ENCODE measurements at regions not wholly inside any gene's neighbourhood (a gene's known extent, or its start where the extent isn't known, plus 50 kb on each side); places are given as distances from the start of the nearest gene placed in this dataset.

DNA sequence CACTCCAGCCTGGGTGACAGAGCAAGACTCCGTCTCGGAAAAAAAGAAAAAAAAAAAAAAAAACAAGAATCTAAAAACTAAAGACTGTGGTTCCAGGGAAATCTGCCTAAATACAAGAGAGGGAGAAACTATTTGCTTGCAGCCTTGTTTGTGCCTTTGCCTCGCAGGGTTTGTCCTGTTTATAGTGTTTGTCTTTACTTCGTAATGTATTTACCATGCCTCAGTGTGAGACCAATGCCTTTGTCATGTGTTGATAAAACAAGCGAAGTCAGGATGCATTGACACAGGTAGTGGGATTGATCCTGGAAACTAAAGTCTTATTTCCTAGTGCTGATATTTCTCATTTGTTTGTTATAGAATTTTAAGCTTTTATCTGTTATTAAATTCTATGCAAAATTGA, 199.0 kb downstream of the EXOC5 start:
- TF ChIP-seq, protein P1, sequence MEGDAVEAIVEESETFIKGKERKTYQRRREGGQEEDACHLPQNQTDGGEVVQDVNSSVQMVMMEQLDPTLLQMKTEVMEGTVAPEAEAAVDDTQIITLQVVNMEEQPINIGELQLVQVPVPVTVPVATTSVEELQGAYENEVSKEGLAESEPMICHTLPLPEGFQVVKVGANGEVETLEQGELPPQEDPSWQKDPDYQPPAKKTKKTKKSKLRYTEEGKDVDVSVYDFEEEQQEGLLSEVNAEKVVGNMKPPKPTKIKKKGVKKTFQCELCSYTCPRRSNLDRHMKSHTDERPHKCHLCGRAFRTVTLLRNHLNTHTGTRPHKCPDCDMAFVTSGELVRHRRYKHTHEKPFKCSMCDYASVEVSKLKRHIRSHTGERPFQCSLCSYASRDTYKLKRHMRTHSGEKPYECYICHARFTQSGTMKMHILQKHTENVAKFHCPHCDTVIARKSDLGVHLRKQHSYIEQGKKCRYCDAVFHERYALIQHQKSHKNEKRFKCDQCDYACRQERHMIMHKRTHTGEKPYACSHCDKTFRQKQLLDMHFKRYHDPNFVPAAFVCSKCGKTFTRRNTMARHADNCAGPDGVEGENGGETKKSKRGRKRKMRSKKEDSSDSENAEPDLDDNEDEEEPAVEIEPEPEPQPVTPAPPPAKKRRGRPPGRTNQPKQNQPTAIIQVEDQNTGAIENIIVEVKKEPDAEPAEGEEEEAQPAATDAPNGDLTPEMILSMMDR (IDR thresholded peaks at IDR 0.05; ENCODE audit: poor library complexity) = no peak
- TF ChIP-seq EZH2 (IDR thresholded peaks at IDR 0.05; ENCODE audit: borderline replicate concordance) = no peak

Measured in hepatocyte (in vitro differentiated cells).